Ishikawa (cell line): ENCODE measurements at regions not wholly inside any gene's neighbourhood (a gene's known extent, or its start where the extent isn't known, plus 50 kb on each side); places are given as distances from the start of the nearest gene placed in this dataset.

Source experiments
- CEBPB ChIP-seq: IDR thresholded peaks from 2 replicates; pipeline ENCODE4 v1.6.1; 2012
- CREB1 ChIP-seq: IDR thresholded peaks from 2 replicates; pipeline ENCODE4 v1.6.1; 2012; ENCODE audit warnings: low read depth
- EGR1 ChIP-seq: IDR thresholded peaks from 2 replicates; pipeline ENCODE4 v1.6.1; 2012
- EP300 ChIP-seq: IDR thresholded peaks from 2 replicates; pipeline ENCODE4 v1.6.1; 2012; ENCODE audit warnings: borderline replicate concordance
- FOXM1 ChIP-seq: IDR thresholded peaks from 2 replicates; pipeline ENCODE4 v1.6.1; 2012; ENCODE audit warnings: low read depth, borderline replicate concordance
- MAX ChIP-seq: IDR thresholded peaks from 2 replicates; pipeline ENCODE4 v1.6.1; 2012
- NFIC ChIP-seq: IDR thresholded peaks from 2 replicates; pipeline ENCODE4 v1.6.1; 2012
- RAD21 ChIP-seq: IDR thresholded peaks from 2 replicates; pipeline ENCODE4 v1.6.1; 2012; ENCODE audit warnings: low read depth
- REST ChIP-seq: IDR thresholded peaks from 2 replicates; pipeline ENCODE4 v1.6.1; 2012; ENCODE audit warnings: low read depth, mild to moderate bottlenecking
- TAF1 ChIP-seq: IDR thresholded peaks from 2 replicates; pipeline ENCODE4 v1.6.1; 2012; ENCODE audit warnings: low read depth, mild to moderate bottlenecking
- TCF12 ChIP-seq: IDR thresholded peaks from 2 replicates; pipeline ENCODE4 v1.6.1; 2012; ENCODE audit warnings: low read depth
- TEAD4 ChIP-seq: IDR thresholded peaks from 2 replicates; pipeline ENCODE4 v1.6.1; 2012
- USF1 ChIP-seq: IDR thresholded peaks from 2 replicates; pipeline ENCODE4 v1.6.1; 2012
- YY1 ChIP-seq: IDR thresholded peaks from 2 replicates; pipeline ENCODE4 v1.6.1; 2012; ENCODE audit warnings: low read depth
- ZBTB7A ChIP-seq: IDR thresholded peaks from 2 replicates; pipeline ENCODE4 v1.6.1; 2012; ENCODE audit warnings: low read depth

GRCh38 chr13:33543631-33544265 lies 258.2 kb upstream of the STARD13 start:
- no peak for TF ChIP-seq YY1
- TF ChIP-seq MAX: no peak
- no peak for TF ChIP-seq RAD21
- TF ChIP-seq CREB1: no peak

GRCh38 chr13:33544308-33544707 lies 258.8 kb upstream of the STARD13 start:
- TF ChIP-seq TEAD4: no peak
- no peak for TF ChIP-seq ZBTB7A
- no peak for TF ChIP-seq TAF1
- no peak for TF ChIP-seq CREB1
- TF ChIP-seq YY1: no peak
- TF ChIP-seq EP300: no peak
- no peak for TF ChIP-seq NFIC
- TF ChIP-seq EGR1: no peak
- no peak for TF ChIP-seq USF1

- TF ChIP-seq REST: no peak
- TF ChIP-seq TCF12: no peak
- no peak for TF ChIP-seq MAX
- TF ChIP-seq TAF1: no peak
- no peak for TF ChIP-seq NFIC
- TF ChIP-seq TEAD4: no peak
- no peak for TF ChIP-seq CREB1
- no peak for TF ChIP-seq FOXM1
- no peak for TF ChIP-seq EGR1
- no peak for TF ChIP-seq USF1
- TF ChIP-seq ZBTB7A: no peak
- no peak for TF ChIP-seq RAD21
- no peak for TF ChIP-seq YY1
These were observed 259.9 kb upstream of the STARD13 start for GRCh38 chr13:33545492-33545891.

- no peak for TF ChIP-seq NFIC
- no peak for TF ChIP-seq EP300
- no peak for TF ChIP-seq CREB1
- no peak for TF ChIP-seq ZBTB7A
- TF ChIP-seq FOXM1: no peak
- no peak for TF ChIP-seq MAX
- no peak for TF ChIP-seq REST
- no peak for TF ChIP-seq TEAD4
- no peak for TF ChIP-seq USF1
- no peak for TF ChIP-seq CEBPB
- TF ChIP-seq TAF1: no peak
- no peak for TF ChIP-seq RAD21
- no peak for TF ChIP-seq EGR1
These were observed 261.5 kb upstream of the STARD13 start for GRCh38 chr13:33547035-33547434.

- TF ChIP-seq MAX (no peak), CREB1 (no peak), EP300 (no peak), NFIC (no peak), YY1 (no peak)
These were observed 262.5 kb upstream of the STARD13 start for GRCh38 chr13:33548069-33548468.
